BLaER1 (cell line): ENCODE measurements at regions not wholly inside any gene's neighbourhood (a gene's known extent, or its start where the extent isn't known, plus 50 kb on each side); places are given as distances from the start of the nearest gene placed in this dataset.

Experiments
- H3K27ac ChIP-seq: shearing (Covaris generic); formaldehyde crosslinking; 2 replicates; pipeline ENCODE4 v1.8.1; 2022
- H3K27me3 ChIP-seq: shearing (Covaris generic); formaldehyde crosslinking; 2 replicates; pipeline ENCODE4 v1.8.1; 2022
- H3K36me3 ChIP-seq: shearing (Covaris generic); formaldehyde crosslinking; 2 replicates; pipeline ENCODE4 v1.8.1; 2022
- H3K4me1 ChIP-seq: shearing (Covaris generic); formaldehyde crosslinking; 2 replicates; pipeline ENCODE4 v1.8.1; 2022
- H3K4me2 ChIP-seq: shearing (Covaris generic); formaldehyde crosslinking; 2 replicates; pipeline ENCODE4 v1.8.1; 2022
- H3K4me3 ChIP-seq: shearing (Covaris generic); formaldehyde crosslinking; 2 replicates; pipeline ENCODE4 v1.8.1; 2022
- H3K9ac ChIP-seq: shearing (Covaris generic); formaldehyde crosslinking; 2 replicates; pipeline ENCODE4 v1.8.1; 2022
- H3K9me3 ChIP-seq: shearing (Covaris generic); formaldehyde crosslinking; 2 replicates; pipeline ENCODE4 v1.8.1; 2022
- H4K20me1 ChIP-seq: shearing (Covaris generic); formaldehyde crosslinking; 2 replicates; pipeline ENCODE4 v1.8.1; 2022
- Cebpa-rat ChIP-seq: shearing (Covaris generic); IDR thresholded peaks from 2 replicates; pipeline ENCODE4 v1.8.1; 2022

- no peaks in the 10 kb centered on the region for H3K9me3 ChIP-seq
- H4K20me1 ChIP-seq: no peaks in the 10 kb centered on the region
- H3K27ac ChIP-seq: no peak overlapping the region
- no peaks in the 10 kb centered on the region for H3K36me3 ChIP-seq
- H3K4me1 ChIP-seq: no peaks in the 10 kb centered on the region
- no peak overlapping the region for H3K9ac ChIP-seq
- H3K4me2 ChIP-seq: no peak overlapping the region
- peak; percentile 65; the same call in 1 of the 2 replicates for TF ChIP-seq Cebpa-rat
- no peaks in the 10 kb centered on the region for H3K27me3 ChIP-seq
- no peak overlapping the region for H3K4me3 ChIP-seq
These were observed 193.9 kb downstream of the FIGN start for GRCh38 chr2:163541943-163542342.

- H3K4me1 ChIP-seq: no peaks in the 10 kb centered on the region
- no peak for TF ChIP-seq Cebpa-rat
These were observed 194.3 kb downstream of the FIGN start for GRCh38 chr2:163541495-163541894.

GRCh38 chr2:163528640-163529217, 207.1 kb downstream of the FIGN start:
- peaks cover 8% of the 10 kb centered on the region; the same call in 1 of the 2 replicates for H3K9me3 ChIP-seq
- H3K4me2 ChIP-seq: no peak overlapping the region
- no peak overlapping the region for H3K9ac ChIP-seq
- no peak overlapping the region for H3K27ac ChIP-seq
- no peaks in the 10 kb centered on the region for H3K27me3 ChIP-seq
- H3K4me1 ChIP-seq: no peaks in the 10 kb centered on the region
- TF ChIP-seq Cebpa-rat: no peak
- no peaks in the 10 kb centered on the region for H4K20me1 ChIP-seq
- H3K36me3 ChIP-seq: no peaks in the 10 kb centered on the region
- no peak overlapping the region for H3K4me3 ChIP-seq

More at GRCh38 chr2:163541495-163541894, 194.3 kb downstream of the FIGN start:
- H3K9me3 ChIP-seq: no peaks in the 10 kb centered on the region
- no peak overlapping the region for H3K27ac ChIP-seq
- no peaks in the 10 kb centered on the region for H4K20me1 ChIP-seq
- no peaks in the 10 kb centered on the region for H3K27me3 ChIP-seq
- no peak overlapping the region for H3K4me3 ChIP-seq
- no peak overlapping the region for H3K9ac ChIP-seq
- no peaks in the 10 kb centered on the region for H3K36me3 ChIP-seq
- H3K4me2 ChIP-seq: no peak overlapping the region

- TF ChIP-seq Cebpa-rat: no peak
- Histone ChIP-seq H3K4me1 (no peaks in the 10 kb centered on the region), H3K9me3 (peaks cover 11% of the 10 kb centered on the region; the same call in 1 of the 2 replicates), H3K27ac (no peak overlapping the region), H3K27me3 (no peaks in the 10 kb centered on the region), H3K4me2 (no peak overlapping the region), H3K9ac (no peak overlapping the region), H3K4me3 (no peak overlapping the region), H3K36me3 (no peaks in the 10 kb centered on the region), H4K20me1 (no peaks in the 10 kb centered on the region)
These were observed 208.4 kb downstream of the FIGN start for GRCh38 chr2:163527381-163527780.

- H3K36me3 ChIP-seq: no peaks in the 10 kb centered on the region
- H3K4me3 ChIP-seq: no peak overlapping the region
- H3K4me1 ChIP-seq: no peaks in the 10 kb centered on the region
- no peaks in the 10 kb centered on the region for H4K20me1 ChIP-seq
- TF ChIP-seq Cebpa-rat: no peak
- no peak overlapping the region for H3K4me2 ChIP-seq
- H3K27me3 ChIP-seq: no peaks in the 10 kb centered on the region
- 0 out of 2 replicates have a peak, but pooled peaks cover 3% of the 10 kb centered on the region for H3K9me3 ChIP-seq
- H3K27ac ChIP-seq: no peak overlapping the region
- H3K9ac ChIP-seq: no peak overlapping the region
These were observed 217.0 kb downstream of the FIGN start for GRCh38 chr2:163518762-163519161.

- Histone ChIP-seq H3K4me2 (no peak overlapping the region), H3K27ac (no peak overlapping the region), H3K36me3 (no peaks in the 10 kb centered on the region), H3K27me3 (no peaks in the 10 kb centered on the region), H3K4me1 (no peaks in the 10 kb centered on the region), H3K9me3 (no peaks in the 10 kb centered on the region), H4K20me1 (no peaks in the 10 kb centered on the region), H3K4me3 (no peak overlapping the region), H3K9ac (no peak overlapping the region)
- TF ChIP-seq Cebpa-rat: no peak
These were observed 220.0 kb downstream of the FIGN start for GRCh38 chr2:163515836-163516235.

GRCh38 chr2:163505281-163505680, 230.5 kb downstream of the FIGN start:
- H3K4me2 ChIP-seq: no peak overlapping the region
- no peaks in the 10 kb centered on the region for H3K9me3 ChIP-seq
- H3K27me3 ChIP-seq: no peaks in the 10 kb centered on the region
- no peaks in the 10 kb centered on the region for H3K4me1 ChIP-seq
- no peaks in the 10 kb centered on the region for H3K36me3 ChIP-seq
- no peak overlapping the region for H3K27ac ChIP-seq
- no peak overlapping the region for H3K9ac ChIP-seq
- no peak for TF ChIP-seq Cebpa-rat
- H3K4me3 ChIP-seq: no peak overlapping the region
- H4K20me1 ChIP-seq: no peaks in the 10 kb centered on the region

GRCh38 chr2:163493359-163494298, 242.2 kb downstream of the FIGN start:
- Histone ChIP-seq H3K36me3 (no peaks in the 10 kb centered on the region), H3K27me3 (no peaks in the 10 kb centered on the region), H4K20me1 (no peaks in the 10 kb centered on the region), H3K4me1 (no peaks in the 10 kb centered on the region), H3K4me3 (no peak overlapping the region), H3K4me2 (no peak overlapping the region), H3K27ac (no peak overlapping the region), H3K9ac (no peak overlapping the region), H3K9me3 (peaks cover 10% of the 10 kb centered on the region)
- no peak for TF ChIP-seq Cebpa-rat

GRCh38 chr2:163491850-163492249, 244.0 kb downstream of the FIGN start:
- TF ChIP-seq Cebpa-rat: no peak
- Histone ChIP-seq H3K4me2 (no peak overlapping the region), H4K20me1 (no peaks in the 10 kb centered on the region), H3K27ac (no peak overlapping the region), H3K27me3 (no peaks in the 10 kb centered on the region), H3K4me3 (no peak overlapping the region), H3K4me1 (no peaks in the 10 kb centered on the region), H3K9ac (no peak overlapping the region), H3K9me3 (no peaks in the 10 kb centered on the region), H3K36me3 (no peaks in the 10 kb centered on the region)

GRCh38 chr2:163490281-163490680, 245.5 kb downstream of the FIGN start:
- Histone ChIP-seq H3K9me3 (no peaks in the 10 kb centered on the region), H3K4me3 (no peak overlapping the region), H3K27ac (no peak overlapping the region), H3K27me3 (no peaks in the 10 kb centered on the region), H4K20me1 (no peaks in the 10 kb centered on the region), H3K4me1 (no peaks in the 10 kb centered on the region), H3K4me2 (no peak overlapping the region), H3K36me3 (no peaks in the 10 kb centered on the region), H3K9ac (no peak overlapping the region)
- no peak for TF ChIP-seq Cebpa-rat
